Body of pancreas (tissue), 4 donors: ENCODE measurements at regions not wholly inside any gene's neighbourhood (a gene's known extent, or its start where the extent isn't known, plus 50 kb on each side); places are given as distances from the start of the nearest gene placed in this dataset.

Source experiments
- POLR2A ChIP-seq, 3 donors: fragments of 450-650 bp; IDR thresholded peaks; one replicate each; pipeline ENCODE4 v1.6.1; 2016; ENCODE audit warnings: antibody characterized with exemption in 3 of 3, mild to moderate bottlenecking in 2 of 3
- TF ChIP-seq, protein P1 (sequence below), 7 experiments: fragments of 450-650 bp in 4 of 7; fragments of 200-600 bp in 3 of 7; sonication (generic) in 3 of 7; IDR thresholded peaks; one replicate each; pipeline ENCODE4 v1.5.1; 2016 to 2019; ENCODE audit warnings: antibody characterized with exemption in 7 of 7

DNA sequence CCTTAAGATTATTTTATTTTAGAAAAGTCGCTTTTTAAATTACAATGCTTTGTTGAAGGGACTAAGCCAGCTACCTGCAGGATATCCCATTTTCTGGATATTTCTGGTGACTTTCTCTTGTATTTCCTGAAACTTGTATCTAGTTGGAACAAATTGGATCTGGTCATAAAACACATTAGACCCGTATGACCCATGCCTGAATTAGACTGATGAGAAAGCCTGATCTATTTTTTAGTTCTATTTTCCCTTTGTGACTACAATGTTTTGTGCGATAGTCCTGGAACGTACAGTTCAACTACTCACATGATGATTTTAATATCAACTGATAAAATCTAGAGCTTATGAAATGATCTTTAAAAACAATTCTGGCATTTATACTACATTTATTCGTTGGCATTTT lies 151.8 kb downstream of the RHOU start:
- TF ChIP-seq, protein P1, sequence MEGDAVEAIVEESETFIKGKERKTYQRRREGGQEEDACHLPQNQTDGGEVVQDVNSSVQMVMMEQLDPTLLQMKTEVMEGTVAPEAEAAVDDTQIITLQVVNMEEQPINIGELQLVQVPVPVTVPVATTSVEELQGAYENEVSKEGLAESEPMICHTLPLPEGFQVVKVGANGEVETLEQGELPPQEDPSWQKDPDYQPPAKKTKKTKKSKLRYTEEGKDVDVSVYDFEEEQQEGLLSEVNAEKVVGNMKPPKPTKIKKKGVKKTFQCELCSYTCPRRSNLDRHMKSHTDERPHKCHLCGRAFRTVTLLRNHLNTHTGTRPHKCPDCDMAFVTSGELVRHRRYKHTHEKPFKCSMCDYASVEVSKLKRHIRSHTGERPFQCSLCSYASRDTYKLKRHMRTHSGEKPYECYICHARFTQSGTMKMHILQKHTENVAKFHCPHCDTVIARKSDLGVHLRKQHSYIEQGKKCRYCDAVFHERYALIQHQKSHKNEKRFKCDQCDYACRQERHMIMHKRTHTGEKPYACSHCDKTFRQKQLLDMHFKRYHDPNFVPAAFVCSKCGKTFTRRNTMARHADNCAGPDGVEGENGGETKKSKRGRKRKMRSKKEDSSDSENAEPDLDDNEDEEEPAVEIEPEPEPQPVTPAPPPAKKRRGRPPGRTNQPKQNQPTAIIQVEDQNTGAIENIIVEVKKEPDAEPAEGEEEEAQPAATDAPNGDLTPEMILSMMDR (IDR thresholded peaks at IDR 0.05), result no peak
- TF ChIP-seq POLR2A (IDR thresholded peaks at IDR 0.05), result no peak
